ENCODE measurements at regions not wholly inside any gene's neighbourhood (a gene's known extent, or its start where the extent isn't known, plus 50 kb on each side); places are given as distances from the start of the nearest gene placed in this dataset.

- H3K27me3 ChIP-seq: no peaks in the 10 kb centered on the region
- no peak overlapping the region for H3K27ac ChIP-seq
- H3K36me3 ChIP-seq (replicated peaks in 1 of 2; ENCODE audit: insufficient read depth in 1 of 2, low read depth in 2 of 2): no peaks in the 10 kb centered on the region
- no peak for ATAC-seq
- TF ChIP-seq POLR2A (IDR thresholded peaks at IDR 0.05) (no peak), CTCF (IDR thresholded peaks at IDR 0.05) (no peak)
- H3K4me3 ChIP-seq: no peak overlapping the region
- intact Hi-C loops (cut with DNase I): no loop called here
- H3K4me1 ChIP-seq: no peaks in the 10 kb centered on the region
- no peaks in the 10 kb centered on the region for H3K9me3 ChIP-seq
- no peak for DNase-seq
These were observed 107.8 kb upstream of the OXGR1 start for GRCh38 chr13:97101912-97102708.

GRCh38 chr13:97106323-97106722 lies 112.0 kb upstream of the OXGR1 start:
- no peak for ATAC-seq
- no peak overlapping the region for H3K4me3 ChIP-seq
- TF ChIP-seq CTCF (IDR thresholded peaks at IDR 0.05) (no peak), POLR2A (IDR thresholded peaks at IDR 0.05) (no peak)
- H3K36me3 ChIP-seq (replicated peaks in 1 of 2; ENCODE audit: insufficient read depth in 1 of 2, low read depth in 2 of 2): no peaks in the 10 kb centered on the region
- intact Hi-C loops (cut with DNase I): loop anchor here (5.0 kb wide), 1 partner anchor 256 kb away; no protein-coding TSS in a partner anchor
- WGBS, 2 donors: 66 to 71% methylated on average over 6 of the region's 6 CpGs
- H3K9me3 ChIP-seq: no peaks in the 10 kb centered on the region
- peaks cover 10% of the 10 kb centered on the region for H3K4me1 ChIP-seq
- no peaks in the 10 kb centered on the region for H3K27me3 ChIP-seq
- no peak overlapping the region for H3K27ac ChIP-seq
- no peak for DNase-seq

GRCh38 chr13:97107815-97108529 lies 113.7 kb upstream of the OXGR1 start:
- no peak overlapping the region for H3K27ac ChIP-seq
- H3K4me1 ChIP-seq: peaks cover 10% of the 10 kb centered on the region
- WGBS, 2 donors: 78 to 85% methylated on average over 12 of the region's 12 CpGs
- no peak for ATAC-seq
- no peak for DNase-seq
- no peak overlapping the region for H3K4me3 ChIP-seq
- TF ChIP-seq POLR2A (IDR thresholded peaks at IDR 0.05) (no peak), CTCF (IDR thresholded peaks at IDR 0.05) (no peak)
- no peaks in the 10 kb centered on the region for H3K9me3 ChIP-seq
- H3K27me3 ChIP-seq: no peaks in the 10 kb centered on the region
- intact Hi-C loops (cut with DNase I): loop anchor here (5.0 kb wide), 1 partner anchor 254 kb away; no protein-coding TSS in a partner anchor
- no peaks in the 10 kb centered on the region for H3K36me3 ChIP-seq (replicated peaks in 1 of 2; ENCODE audit: insufficient read depth in 1 of 2, low read depth in 2 of 2)

DNA sequence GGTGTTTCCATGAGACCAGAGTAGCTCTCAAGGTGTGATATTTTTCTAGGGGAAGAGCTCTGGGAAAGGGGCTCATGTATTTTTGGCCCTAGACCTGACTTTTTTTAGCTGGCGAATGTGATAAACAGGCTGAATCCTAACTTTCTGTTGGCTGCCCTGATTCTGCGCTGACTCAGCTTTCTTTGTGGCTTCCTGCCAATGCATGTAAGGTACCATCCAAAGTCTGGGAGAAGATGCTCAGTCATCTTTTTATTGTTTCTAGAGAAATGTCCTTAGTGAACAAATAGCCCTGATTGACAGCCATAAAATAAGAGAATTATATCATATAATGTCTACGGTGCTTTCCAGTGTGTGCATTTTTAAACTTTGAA lies 113.6 kb upstream of the MBNL2 start:
- Histone ChIP-seq H3K9me3 (no peaks in the 10 kb centered on the region), H3K36me3 (replicated peaks in 1 of 2; ENCODE audit: insufficient read depth in 1 of 2, low read depth in 2 of 2) (no peaks in the 10 kb centered on the region), H3K27ac (no peak overlapping the region), H3K27me3 (no peaks in the 10 kb centered on the region), H3K4me3 (no peak overlapping the region), H3K4me1 (peaks cover 10% of the 10 kb centered on the region)
- no peak for TF ChIP-seq POLR2A (IDR thresholded peaks at IDR 0.05)
- TF ChIP-seq CTCF (IDR thresholded peaks at IDR 0.05): no peak
- DNase-seq: no peak
- ATAC-seq: no peak
- intact Hi-C loops (cut with DNase I): loop anchor here (5.0 kb wide), 1 partner anchor 254 kb away; no protein-coding TSS in a partner anchor
- 71 to 88% methylated on average over 3 of the region's 3 CpGs for WGBS, 2 donors
